ENCODE measurements at regions not wholly inside any gene's neighbourhood (a gene's known extent, or its start where the extent isn't known, plus 50 kb on each side); places are given as distances from the start of the nearest gene placed in this dataset.

GRCh38 chr2:192315543-192315942 is 120.8 kb upstream of the TMEFF2 start:
- TF ChIP-seq EP300 (IDR thresholded peaks at IDR 0.05): no peak
- no peak for TF ChIP-seq CTCF (IDR thresholded peaks at IDR 0.05)

All from suprapubic skin (tissue), 3 donors.